GM12801 (cell line): ENCODE measurements at regions not wholly inside any gene's neighbourhood (a gene's known extent, or its start where the extent isn't known, plus 50 kb on each side); places are given as distances from the start of the nearest gene placed in this dataset.

Experiments
- CTCF ChIP-seq: IDR thresholded peaks from one replicate; pipeline ENCODE4 v1.5.1; 2011; ENCODE audit warnings: control low read depth; ENCODE audit not compliant: insufficient read length; ENCODE audit errors: extremely low read depth

DNA sequence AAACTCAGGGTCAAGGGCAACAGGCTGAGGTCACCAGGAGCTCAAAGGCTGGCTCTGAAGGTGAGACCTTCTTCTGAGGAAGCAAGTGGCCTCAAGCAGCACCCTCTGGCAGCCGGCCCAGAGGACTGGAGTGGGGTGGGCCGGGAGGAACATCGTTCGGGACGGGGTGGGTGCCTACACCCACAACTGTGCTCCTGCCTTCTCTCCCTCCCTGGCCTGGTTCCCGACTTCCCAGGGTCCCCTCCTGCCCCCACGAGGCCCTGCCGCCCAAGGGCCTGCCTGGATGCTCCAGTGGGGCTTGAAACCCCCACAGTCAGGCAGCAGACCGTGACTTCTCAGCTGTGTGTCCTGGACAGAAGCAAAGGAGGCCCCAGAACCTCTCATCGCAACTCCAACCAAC is 195.7 kb downstream of the IGLL1 start:
- no peak for TF ChIP-seq CTCF

DNA sequence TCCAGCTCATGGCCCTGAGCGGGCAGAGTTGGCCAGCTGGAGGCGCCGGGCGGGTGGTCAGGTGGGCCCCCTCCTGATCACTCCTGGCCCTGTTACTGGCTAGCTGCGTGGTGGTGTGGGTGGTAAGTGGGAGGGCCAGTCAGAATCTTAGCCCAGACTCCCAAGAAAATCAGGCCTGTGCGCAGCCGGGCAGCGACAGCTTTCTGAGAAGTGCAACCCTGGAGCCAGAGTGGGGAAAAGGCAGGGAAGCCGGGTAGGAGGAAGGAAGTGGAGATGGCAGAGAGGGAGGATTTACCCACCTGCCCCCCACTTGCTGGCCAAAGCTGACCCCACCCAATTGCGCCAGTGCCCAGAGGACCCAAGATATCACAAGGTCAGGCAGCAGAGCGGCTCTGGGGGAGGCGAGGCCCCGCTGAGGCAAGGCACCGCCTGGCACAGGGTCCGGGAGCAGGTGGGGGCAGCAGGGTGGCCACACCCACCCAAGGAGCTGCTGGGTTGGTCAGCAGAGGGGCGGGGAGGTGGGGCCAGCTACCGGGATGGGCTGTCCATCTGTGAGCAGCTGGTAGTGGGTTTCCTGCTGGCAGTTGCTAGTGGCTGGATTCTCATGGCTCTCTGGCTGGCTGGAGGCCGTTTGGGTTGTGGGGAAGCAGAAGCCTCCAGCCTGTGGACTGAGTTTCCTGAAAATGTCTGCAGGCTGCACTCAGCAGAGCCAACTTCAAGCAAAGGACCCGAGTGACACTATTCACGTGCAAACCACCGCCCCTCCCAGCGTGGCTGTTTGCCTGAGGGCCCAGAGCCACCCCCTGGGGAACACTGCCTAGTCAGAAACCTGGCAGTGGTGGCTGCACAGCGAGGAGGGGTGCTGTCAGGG is 196.4 kb downstream of the IGLL1 start:
- no peak for TF ChIP-seq CTCF

- TF ChIP-seq CTCF, result no peak
Measured at GRCh38 chr22:23382428-23383218, 197.5 kb downstream of the IGLL1 start.

- no peak for TF ChIP-seq CTCF
Measured at GRCh38 chr22:23381661-23382427, 198.2 kb downstream of the IGLL1 start.

DNA sequence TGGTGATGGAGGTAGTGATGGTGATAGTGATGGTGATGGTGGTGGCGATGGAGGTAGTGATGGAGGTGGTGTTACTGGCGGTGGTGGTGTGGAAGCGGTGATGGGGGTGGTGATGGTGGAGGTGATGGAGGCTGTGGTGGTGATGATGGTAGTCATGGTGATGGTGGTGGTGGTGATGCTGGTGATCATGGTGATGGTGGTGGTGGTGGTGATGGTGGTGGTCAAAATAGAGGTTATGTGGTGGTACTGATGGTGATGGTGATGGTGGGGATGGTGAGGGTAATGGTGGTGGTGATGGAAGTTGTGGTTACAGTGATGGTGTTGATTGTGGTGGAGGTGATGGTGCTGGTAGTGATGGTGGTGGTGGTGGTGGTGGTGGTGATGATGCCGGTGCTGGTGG is 199.2 kb downstream of the IGLL1 start:
- no peak for TF ChIP-seq CTCF

GRCh38 chr22:23380230-23380573 is 199.9 kb downstream of the IGLL1 start:
- no peak for TF ChIP-seq CTCF

DNA sequence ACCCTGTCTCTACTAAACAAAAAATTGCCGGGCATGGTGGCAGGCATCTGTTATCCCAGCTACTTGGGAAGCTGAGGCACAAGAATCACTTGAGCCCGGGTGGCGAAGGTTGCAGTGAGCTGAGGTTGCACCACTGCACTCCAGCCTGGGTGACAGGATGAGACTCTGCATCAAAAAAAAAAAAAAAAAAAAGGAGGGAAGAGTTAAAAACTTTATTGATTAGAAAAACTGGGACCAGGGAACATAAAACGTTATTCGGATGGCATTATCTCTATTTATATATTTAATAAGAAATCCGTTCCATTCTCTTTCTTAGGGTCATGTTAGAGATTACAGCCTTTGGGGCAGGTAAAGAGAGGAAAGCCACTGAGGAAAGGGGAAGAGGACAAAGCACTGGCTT is 197.5 kb downstream of the BCR start:
- no peak for TF ChIP-seq CTCF
